Transverse colon (tissue), 4 donors: ENCODE measurements at regions not wholly inside any gene's neighbourhood (a gene's known extent, or its start where the extent isn't known, plus 50 kb on each side); places are given as distances from the start of the nearest gene placed in this dataset.

Experiments used
- POLR2A ChIP-seq: fragments of 450-650 bp; IDR thresholded peaks from one replicate; pipeline ENCODE4 v1.6.1; 2016; ENCODE audit warnings: antibody characterized with exemption, mild to moderate bottlenecking, moderate library complexity
- POLR2AphosphoS5 ChIP-seq, 3 donors: sonication (generic); formaldehyde crosslinking; IDR thresholded peaks; one replicate each; pipeline ENCODE4 v1.6.1; 2016; ENCODE audit warnings: antibody characterized with exemption in 3 of 3
- TF ChIP-seq, protein P1 (sequence below), 5 experiments: fragments of 200-600 bp in 3 of 5; fragments of 450-650 bp in 2 of 5; sonication (generic) in 3 of 5; IDR thresholded peaks; 1 replicate in 2 of 5; 2 replicates in 3 of 5; pipeline ENCODE4 v1.5.1; 2016 to 2017; ENCODE audit warnings: antibody characterized with exemption in 5 of 5, inconsistent platforms in 3 of 5, mild to moderate bottlenecking in 2 of 5, moderate library complexity in 1 of 5

DNA sequence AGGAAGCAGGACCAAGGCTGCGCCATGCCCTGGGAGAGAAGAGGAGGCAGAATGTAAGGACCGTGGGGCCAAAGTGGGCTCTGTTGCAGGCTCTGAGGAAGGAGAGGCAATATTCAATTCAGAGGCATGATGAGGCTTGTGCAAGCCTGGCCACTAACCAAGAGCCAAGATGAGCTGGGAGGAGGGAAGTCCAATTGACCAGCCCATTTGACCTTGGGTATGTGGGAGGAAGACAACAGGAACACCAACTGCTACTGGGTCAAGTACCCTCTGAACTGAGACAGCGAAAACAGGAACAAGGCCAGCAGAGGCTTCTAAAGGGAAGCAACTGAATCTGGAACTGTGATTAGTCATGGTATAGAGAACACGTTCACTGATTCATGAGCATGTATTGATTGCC lies 779.6 kb downstream of the MAFB start:
- TF ChIP-seq, protein P1, sequence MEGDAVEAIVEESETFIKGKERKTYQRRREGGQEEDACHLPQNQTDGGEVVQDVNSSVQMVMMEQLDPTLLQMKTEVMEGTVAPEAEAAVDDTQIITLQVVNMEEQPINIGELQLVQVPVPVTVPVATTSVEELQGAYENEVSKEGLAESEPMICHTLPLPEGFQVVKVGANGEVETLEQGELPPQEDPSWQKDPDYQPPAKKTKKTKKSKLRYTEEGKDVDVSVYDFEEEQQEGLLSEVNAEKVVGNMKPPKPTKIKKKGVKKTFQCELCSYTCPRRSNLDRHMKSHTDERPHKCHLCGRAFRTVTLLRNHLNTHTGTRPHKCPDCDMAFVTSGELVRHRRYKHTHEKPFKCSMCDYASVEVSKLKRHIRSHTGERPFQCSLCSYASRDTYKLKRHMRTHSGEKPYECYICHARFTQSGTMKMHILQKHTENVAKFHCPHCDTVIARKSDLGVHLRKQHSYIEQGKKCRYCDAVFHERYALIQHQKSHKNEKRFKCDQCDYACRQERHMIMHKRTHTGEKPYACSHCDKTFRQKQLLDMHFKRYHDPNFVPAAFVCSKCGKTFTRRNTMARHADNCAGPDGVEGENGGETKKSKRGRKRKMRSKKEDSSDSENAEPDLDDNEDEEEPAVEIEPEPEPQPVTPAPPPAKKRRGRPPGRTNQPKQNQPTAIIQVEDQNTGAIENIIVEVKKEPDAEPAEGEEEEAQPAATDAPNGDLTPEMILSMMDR (IDR thresholded peaks at IDR 0.05): no peak
- no peak for TF ChIP-seq POLR2AphosphoS5 (IDR thresholded peaks at IDR 0.05)
- no peak for TF ChIP-seq POLR2A
